ENCODE measurements at regions not wholly inside any gene's neighbourhood (a gene's known extent, or its start where the extent isn't known, plus 50 kb on each side); places are given as distances from the start of the nearest gene placed in this dataset.

- H3K27ac ChIP-seq, result no peak overlapping the region
- TF ChIP-seq CTCF (conservative IDR thresholded peaks at IDR 0.05) (no peak), ZFX (IDR thresholded peaks at IDR 0.05) (no peak)
Measured at GRCh38 chr5:8577792-8578191, 708.8 kb downstream of the MTRR start.

- no peak overlapping the region for H3K27ac ChIP-seq
- no peak for TF ChIP-seq ZFX (IDR thresholded peaks at IDR 0.05)
- TF ChIP-seq CTCF (conservative IDR thresholded peaks at IDR 0.05), result no peak
Measured at GRCh38 chr5:8580298-8580697, 711.4 kb downstream of the MTRR start.

- TF ChIP-seq ZFX (IDR thresholded peaks at IDR 0.05) (no peak), CTCF (conservative IDR thresholded peaks at IDR 0.05) (no peak)
- H3K27ac ChIP-seq, result no peak overlapping the region
Measured at GRCh38 chr5:8581047-8581446, 712.1 kb downstream of the MTRR start.

GRCh38 chr5:8585230-8586018, 716.5 kb downstream of the MTRR start:
- H3K27ac ChIP-seq, result no peak overlapping the region
- TF ChIP-seq CTCF (conservative IDR thresholded peaks at IDR 0.05) (peak; percentile 48), ZFX (IDR thresholded peaks at IDR 0.05) (no peak)

- H3K27ac ChIP-seq, result no peak overlapping the region
- TF ChIP-seq CTCF (conservative IDR thresholded peaks at IDR 0.05) (no peak), ZFX (IDR thresholded peaks at IDR 0.05) (no peak)
Measured at GRCh38 chr5:8590959-8591358, 722.0 kb downstream of the MTRR start.

GRCh38 chr5:8598356-8598755, 729.4 kb downstream of the MTRR start:
- no peak overlapping the region for H3K27ac ChIP-seq
- TF ChIP-seq ZFX (IDR thresholded peaks at IDR 0.05), result no peak
- TF ChIP-seq CTCF (conservative IDR thresholded peaks at IDR 0.05), result no peak

- no peak for TF ChIP-seq CTCF (conservative IDR thresholded peaks at IDR 0.05)
- TF ChIP-seq ZFX (IDR thresholded peaks at IDR 0.05), result no peak
- no peak overlapping the region for H3K27ac ChIP-seq
Measured at GRCh38 chr5:8598996-8599395, 730.0 kb downstream of the MTRR start.

Measured in C4-2B (cell line).